Endothelial cell of umbilical vein (primary cell): ENCODE measurements at regions not wholly inside any gene's neighbourhood (a gene's known extent, or its start where the extent isn't known, plus 50 kb on each side); places are given as distances from the start of the nearest gene placed in this dataset.

Source experiments
- BruUV-seq: library from RNA; stranded (reverse); fragments of 400-500 nt; replicated peaks from 2 replicates; lab custom pipeline; 2021; lab: Mats Ljungman, UMichigan
- CTCF ChIA-PET: fragments of 300-600, 350-600 bp; sonication (Branson Sonifier 250); formaldehyde crosslinking; loops from one replicate; lab custom pipeline; 2021; ENCODE audit warnings: antibody characterized with exemption, inconsistent platforms; lab: Charles Lee
- POLR2A ChIA-PET: fragments of 300-600, 350-600 bp; sonication (Branson Sonifier 250); formaldehyde crosslinking; loops from one replicate; lab custom pipeline; 2021; ENCODE audit warnings: antibody characterized with exemption, inconsistent platforms; lab: Charles Lee
- DNase-seq: peaks from one replicate; pipeline ENCODE4 v3.0.0-alpha.2; 2011; ENCODE audit warnings: low read depth, low spot score
- FAIRE-seq: peaks from 2 replicates; lab custom pipeline; 2011; peaks lifted over from hg19 to GRCh38; lab: Jason Lieb, UNC
- H2AFZ ChIP-seq: 2 replicates; pipeline ENCODE4 v1.6.0; 2012; ENCODE audit warnings: low read depth, low read length, control low read depth, inconsistent platforms
- H3K27ac ChIP-seq: 2 replicates; pipeline ENCODE4 v1.5.1; 2011; ENCODE audit warnings: low read depth, mild to moderate bottlenecking, control low read depth, low read length, moderate library complexity; ENCODE audit not compliant: insufficient read depth
- H3K27me3 ChIP-seq, 2 experiments: 2 replicates each; pipeline versions ENCODE4 v1.6.0 to v1.6.1; 2011; ENCODE audit warnings: low read length in 2 of 2, mixed read lengths in 1 of 2; ENCODE audit not compliant: control insufficient read depth in 2 of 2, insufficient read depth in 2 of 2
- H3K36me3 ChIP-seq, 2 experiments: 2 replicates in 1 of 2; 3 replicates in 1 of 2; pipeline ENCODE4 v1.5.1; 2011; ENCODE audit warnings: low read length in 2 of 2, mild to moderate bottlenecking in 1 of 2, moderate library complexity in 1 of 2; ENCODE audit not compliant: control insufficient read depth in 2 of 2, insufficient read depth in 2 of 2; ENCODE audit errors: extremely low read depth in 1 of 2
- H3K4me1 ChIP-seq: 3 replicates; pipeline ENCODE4 v1.5.1; 2011; ENCODE audit warnings: mild to moderate bottlenecking, low read length; ENCODE audit not compliant: control insufficient read depth, insufficient read depth; ENCODE audit errors: extremely low read depth
- H3K4me2 ChIP-seq: 2 replicates; pipeline ENCODE4 v1.6.1; 2011; ENCODE audit warnings: low read length, control low read depth, mixed read lengths; ENCODE audit not compliant: insufficient read depth
- H3K4me3 ChIP-seq, 3 experiments: fragments of 200-600 bp in 1 of 3; sonication (generic), shearing (Covaris generic) in 1 of 3; replicated peaks in 1 of 3; 2 replicates each; pipeline ENCODE4 v1.5.1; 2011 to 2016; ENCODE audit warnings: control low read depth in 3 of 3, low read length in 3 of 3, mild to moderate bottlenecking in 2 of 3, inconsistent platforms in 1 of 3, low read depth in 1 of 3, moderate library complexity in 1 of 3; ENCODE audit not compliant: insufficient read depth in 1 of 3
- H3K79me2 ChIP-seq: 2 replicates; pipeline ENCODE4 v1.6.0; 2012; ENCODE audit warnings: low read length, inconsistent platforms; ENCODE audit not compliant: control insufficient read depth, insufficient read depth
- H3K9ac ChIP-seq: replicated peaks from 2 replicates; pipeline ENCODE3; 2011; ENCODE audit warnings: low read length, control low read depth; ENCODE audit not compliant: insufficient read depth; ENCODE audit errors: extremely low read depth
- H3K9me1 ChIP-seq: replicated peaks from 3 replicates; pipeline ENCODE4 v1.6.0; 2011; ENCODE audit warnings: mild to moderate bottlenecking, low read length; ENCODE audit not compliant: control insufficient read depth, insufficient read depth; ENCODE audit errors: extremely low read depth
- H3K9me3 ChIP-seq: replicated peaks from 2 replicates; pipeline ENCODE4 v1.5.1; 2012; ENCODE audit warnings: low read length, inconsistent platforms; ENCODE audit not compliant: control insufficient read depth, insufficient read depth
- H4K20me1 ChIP-seq: replicated peaks from 2 replicates; pipeline ENCODE3; 2011; ENCODE audit warnings: mild to moderate bottlenecking, low read length; ENCODE audit not compliant: control insufficient read depth, insufficient read depth; ENCODE audit errors: extremely low read depth
- CTCF ChIP-seq, 2 donors: IDR thresholded peaks; 1 replicate in 1 of 2; 2 replicates in 1 of 2; pipeline ENCODE4 v1.5.1; 2011; ENCODE audit warnings: low read length in 2 of 2, mild to moderate bottlenecking in 2 of 2, moderate library complexity in 2 of 2, control low read depth in 1 of 2, inconsistent platforms in 1 of 2, low read depth in 1 of 2; ENCODE audit not compliant: insufficient read depth in 1 of 2; ENCODE audit errors: extremely low read depth in 1 of 2
- EZH2 ChIP-seq: IDR thresholded peaks from 2 replicates; pipeline ENCODE4 v1.6.1; 2012; ENCODE audit warnings: borderline replicate concordance, low read depth, mild to moderate bottlenecking, moderate library complexity, low read length, inconsistent platforms; ENCODE audit not compliant: severe bottlenecking
- FOS ChIP-seq: IDR thresholded peaks from 2 replicates; pipeline ENCODE4 v1.6.1; 2011; ENCODE audit warnings: mild to moderate bottlenecking, low read length, moderate library complexity, borderline replicate concordance; ENCODE audit not compliant: insufficient read depth
- GATA2 ChIP-seq: IDR thresholded peaks from 2 replicates; pipeline ENCODE4 v1.7.0; 2011; ENCODE audit warnings: low read depth, mild to moderate bottlenecking, moderate library complexity, mixed read lengths, low read length; ENCODE audit not compliant: insufficient read length, insufficient read depth
- JUN ChIP-seq: IDR thresholded peaks from 2 replicates; pipeline ENCODE4 v1.6.1; 2011; ENCODE audit warnings: borderline replicate concordance, low read depth; ENCODE audit not compliant: insufficient read length, insufficient read depth
- MAX ChIP-seq: IDR thresholded peaks from 2 replicates; pipeline ENCODE4 v1.6.1; 2011; ENCODE audit not compliant: insufficient read depth, insufficient read length
- MYC ChIP-seq: IDR thresholded peaks from one replicate; pipeline ENCODE4 v1.6.1; 2011; ENCODE audit warnings: mild to moderate bottlenecking, low read depth, low read length
- POLR2A ChIP-seq: IDR thresholded peaks from 2 replicates; pipeline ENCODE4 v1.6.1; 2012; ENCODE audit warnings: low read depth, mild to moderate bottlenecking, control low read depth, low read length
- POLR2AphosphoS5 ChIP-seq: IDR thresholded peaks from 2 replicates; pipeline ENCODE4 v1.6.1; 2012; ENCODE audit warnings: low read depth, mild to moderate bottlenecking, control low read depth, low read length, moderate library complexity; ENCODE audit not compliant: insufficient read depth
- dilution Hi-C: fragments of 300-500 bp; cut with MboI; formaldehyde crosslinking; loops from one replicate; pipeline ENCODE4 v1.15.0; 2019; ENCODE audit warnings: low sequenced_read_pairs; ENCODE audit not compliant: extremely low pct_ligation_motif_present
- intact Hi-C: fragments of 100-400 bp; cut with micrococcal nuclease; formaldehyde crosslinking; loops from one replicate; pipeline ENCODE4 v1.10.0; 2022

GRCh38 chr2:176845718-176846117 lies 366.9 kb upstream of the HNRNPA3 start:
- dilution Hi-C loops (no loop called here), intact Hi-C loops (no loop called here)
- no TSS peak for BruUV-seq
- TF ChIP-seq POLR2A: no peak
- no peak for TF ChIP-seq FOS
- TF ChIP-seq POLR2AphosphoS5: no peak
- TF ChIP-seq CTCF (IDR thresholded peaks at IDR 0.05; ENCODE audit: extremely low read depth in 1 of 2, insufficient read depth in 1 of 2, low read depth in 1 of 2, low read length in 2 of 2): no peak
- Histone ChIP-seq H3K9ac (no peak overlapping the region), H3K9me3 (no peaks in the 10 kb centered on the region), H3K36me3 (no peaks in the 10 kb centered on the region), H3K9me1 (no peaks in the 10 kb centered on the region), H2AFZ (no peak overlapping the region), H3K4me1 (no peaks in the 10 kb centered on the region), H3K4me2 (no peak overlapping the region), H3K4me3 (no peak overlapping the region), H3K27ac (no peak overlapping the region), H3K27me3 (peaks cover 0 to 2% of the 10 kb centered on the region in 2 experiments), H3K79me2 (no peaks in the 10 kb centered on the region), H4K20me1 (no peaks in the 10 kb centered on the region)
- DNase-seq (no peak), FAIRE-seq (no peak)
- ChIA-PET CTCF (interaction anchor here (1.4 to 1.7 kb wide), 2 partner anchors 8 to 10 kb away, joined by 4 to 6 read pairs; no protein-coding TSS in a partner anchor), POLR2A (no interaction called here)

GRCh38 chr2:176847575-176847974 lies 365.0 kb upstream of the HNRNPA3 start:
- intact Hi-C loops: no loop called here

More at GRCh38 chr2:176847575-176847974, 365.0 kb upstream of the HNRNPA3 start:
- POLR2A ChIA-PET: no interaction called here
- BruUV-seq: no TSS peak
- peaks cover 0 to 2% of the 10 kb centered on the region in 2 experiments for H3K27me3 ChIP-seq
- H3K9me1 ChIP-seq: no peaks in the 10 kb centered on the region
- no peak overlapping the region for H3K27ac ChIP-seq
- no peak overlapping the region for H3K4me3 ChIP-seq
- no peaks in the 10 kb centered on the region for H3K9me3 ChIP-seq
- H3K79me2 ChIP-seq: no peaks in the 10 kb centered on the region
- no peaks in the 10 kb centered on the region for H4K20me1 ChIP-seq
- H3K9ac ChIP-seq: no peak overlapping the region
- FAIRE-seq (no peak), DNase-seq (no peak)
- no peaks in the 10 kb centered on the region for H3K4me1 ChIP-seq
- CTCF ChIA-PET: no interaction called here
- no peak overlapping the region for H2AFZ ChIP-seq
- dilution Hi-C loops: no loop called here
- H3K4me2 ChIP-seq: no peak overlapping the region
- no peaks in the 10 kb centered on the region for H3K36me3 ChIP-seq
- no peak for TF ChIP-seq JUN
- TF ChIP-seq GATA2: no peak
- TF ChIP-seq POLR2A: no peak
- TF ChIP-seq POLR2AphosphoS5: no peak
- no peak for TF ChIP-seq EZH2
- TF ChIP-seq FOS: no peak
- no peak for TF ChIP-seq MYC
- TF ChIP-seq MAX: no peak
